ENCODE measurements at regions not wholly inside any gene's neighbourhood (a gene's known extent, or its start where the extent isn't known, plus 50 kb on each side); places are given as distances from the start of the nearest gene placed in this dataset.

DNA sequence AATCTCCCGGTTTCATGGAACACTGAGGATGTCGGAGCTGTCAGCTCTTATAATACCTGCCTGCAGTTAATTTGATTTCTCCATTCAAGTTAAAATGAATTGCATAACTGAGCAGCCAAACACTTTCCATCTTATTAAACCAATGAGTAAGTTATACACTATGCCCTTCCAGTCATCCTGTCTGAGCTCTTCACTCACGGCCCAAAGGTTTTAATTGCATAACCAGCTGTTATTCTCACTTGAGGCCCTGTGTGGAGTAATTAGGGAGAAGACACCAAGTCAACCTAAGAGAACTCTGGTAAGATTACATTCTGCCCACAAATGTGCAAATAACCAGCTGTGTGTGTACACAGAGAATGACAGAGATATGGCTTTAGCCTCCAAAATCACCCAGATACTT lies 303.5 kb downstream of the TBC1D4 start:
- TF ChIP-seq CTCF (IDR thresholded peaks at IDR 0.05) (no peak), POLR2AphosphoS5 (IDR thresholded peaks at IDR 0.05; ENCODE audit: insufficient read depth in 1 of 2, low read depth in 1 of 2) (no peak), POLR2A (IDR thresholded peaks at IDR 0.05) (no peak)
